ENCODE measurements at regions not wholly inside any gene's neighbourhood (a gene's known extent, or its start where the extent isn't known, plus 50 kb on each side); places are given as distances from the start of the nearest gene placed in this dataset.

DNA sequence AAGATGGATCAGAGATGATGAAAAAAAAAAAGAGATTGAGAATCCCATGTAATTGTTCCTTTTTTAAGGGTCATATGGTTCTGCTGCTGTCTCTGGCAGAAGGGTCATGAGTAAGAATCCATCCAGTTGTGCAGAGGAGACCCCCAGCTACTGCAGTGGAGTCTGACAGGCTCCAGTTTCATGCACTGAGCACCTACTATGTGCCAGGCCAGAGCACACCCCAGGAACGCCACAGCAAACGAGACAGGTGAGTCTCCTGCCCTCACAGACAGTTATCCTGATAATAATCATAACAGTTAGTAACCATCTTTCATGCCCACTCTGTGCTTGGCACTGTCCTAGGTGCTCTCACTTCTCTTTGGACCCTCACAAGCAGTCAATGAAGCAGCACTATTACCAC is 420.0 kb downstream of the MATN1 start:
- Histone ChIP-seq H3K36me3 (ENCODE audit: insufficient read depth) (no peaks in the 10 kb centered on the region), H3K4me2 (no peak overlapping the region), H3K27ac (no peak overlapping the region), H4K20me1 (ENCODE audit: insufficient read depth) (no peaks in the 10 kb centered on the region), H3K27me3 (ENCODE audit: insufficient read depth, low read depth) (no peaks in the 10 kb centered on the region), H3K79me2 (ENCODE audit: insufficient read depth, low read depth) (no peaks in the 10 kb centered on the region), H3K4me3 (IDR thresholded peaks at IDR 0.05; ENCODE audit: insufficient read depth, low read depth, low read length) (no peak overlapping the region), H2AFZ (ENCODE audit: low read depth) (no peak overlapping the region), H3K9ac (no peak overlapping the region), H3K4me1 (ENCODE audit: low read depth, poor library complexity, severe bottlenecking) (no peaks in the 10 kb centered on the region)
- TF ChIP-seq, protein P1, sequence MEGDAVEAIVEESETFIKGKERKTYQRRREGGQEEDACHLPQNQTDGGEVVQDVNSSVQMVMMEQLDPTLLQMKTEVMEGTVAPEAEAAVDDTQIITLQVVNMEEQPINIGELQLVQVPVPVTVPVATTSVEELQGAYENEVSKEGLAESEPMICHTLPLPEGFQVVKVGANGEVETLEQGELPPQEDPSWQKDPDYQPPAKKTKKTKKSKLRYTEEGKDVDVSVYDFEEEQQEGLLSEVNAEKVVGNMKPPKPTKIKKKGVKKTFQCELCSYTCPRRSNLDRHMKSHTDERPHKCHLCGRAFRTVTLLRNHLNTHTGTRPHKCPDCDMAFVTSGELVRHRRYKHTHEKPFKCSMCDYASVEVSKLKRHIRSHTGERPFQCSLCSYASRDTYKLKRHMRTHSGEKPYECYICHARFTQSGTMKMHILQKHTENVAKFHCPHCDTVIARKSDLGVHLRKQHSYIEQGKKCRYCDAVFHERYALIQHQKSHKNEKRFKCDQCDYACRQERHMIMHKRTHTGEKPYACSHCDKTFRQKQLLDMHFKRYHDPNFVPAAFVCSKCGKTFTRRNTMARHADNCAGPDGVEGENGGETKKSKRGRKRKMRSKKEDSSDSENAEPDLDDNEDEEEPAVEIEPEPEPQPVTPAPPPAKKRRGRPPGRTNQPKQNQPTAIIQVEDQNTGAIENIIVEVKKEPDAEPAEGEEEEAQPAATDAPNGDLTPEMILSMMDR (conservative IDR thresholded peaks at IDR 0.05; ENCODE audit: low read depth, low read length), result no peak

DNA sequence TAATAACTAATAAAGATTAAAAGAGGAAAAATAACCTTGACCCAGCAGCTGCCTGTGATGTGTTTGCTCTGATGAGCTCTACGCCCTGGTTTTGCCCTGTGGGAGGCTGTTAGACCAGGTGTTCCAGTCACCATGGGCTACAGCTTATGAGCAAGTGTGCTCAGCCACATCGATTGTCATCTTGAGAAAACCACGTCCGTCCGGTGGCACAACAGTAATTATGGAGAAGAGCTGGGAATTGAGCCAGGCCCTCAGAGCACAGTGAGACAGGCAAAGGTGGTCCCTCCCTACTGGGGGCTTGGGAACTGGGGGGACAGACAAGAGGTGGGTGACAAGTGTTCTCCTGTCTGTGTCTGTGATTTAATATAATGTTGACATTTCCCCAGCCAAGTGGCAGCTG is 420.5 kb downstream of the MATN1 start:
- Histone ChIP-seq H2AFZ (ENCODE audit: low read depth) (no peak overlapping the region), H3K4me2 (no peak overlapping the region), H3K79me2 (ENCODE audit: insufficient read depth, low read depth) (no peaks in the 10 kb centered on the region), H3K9ac (no peak overlapping the region), H3K27ac (no peak overlapping the region), H3K36me3 (ENCODE audit: insufficient read depth) (no peaks in the 10 kb centered on the region), H4K20me1 (ENCODE audit: insufficient read depth) (no peaks in the 10 kb centered on the region), H3K4me1 (ENCODE audit: low read depth, poor library complexity, severe bottlenecking) (no peaks in the 10 kb centered on the region), H3K27me3 (ENCODE audit: insufficient read depth, low read depth) (no peaks in the 10 kb centered on the region), H3K4me3 (IDR thresholded peaks at IDR 0.05; ENCODE audit: insufficient read depth, low read depth, low read length) (no peak overlapping the region)
- TF ChIP-seq, protein P1 (conservative IDR thresholded peaks at IDR 0.05; ENCODE audit: low read depth, low read length), result no peak

DNA sequence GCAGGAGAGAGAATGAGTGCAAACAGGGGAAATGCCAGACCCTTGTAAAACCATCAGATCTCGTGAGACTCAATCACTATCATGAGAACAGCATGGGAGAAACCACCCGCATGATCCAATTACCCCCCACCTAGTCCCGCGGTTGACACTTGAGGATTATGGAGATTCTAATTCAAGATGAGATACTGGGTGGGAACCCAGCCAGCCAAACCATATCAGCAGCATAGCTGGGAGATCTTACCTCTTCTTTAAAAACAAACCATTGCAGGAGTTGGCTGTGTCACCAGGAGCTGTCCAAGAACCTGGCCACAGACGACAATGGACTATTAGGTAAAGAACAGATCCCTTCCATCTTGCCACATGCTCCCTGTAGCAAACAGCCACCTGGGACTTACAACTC is 422.7 kb downstream of the MATN1 start:
- Histone ChIP-seq H3K4me1 (ENCODE audit: low read depth, poor library complexity, severe bottlenecking) (no peaks in the 10 kb centered on the region), H4K20me1 (ENCODE audit: insufficient read depth) (no peaks in the 10 kb centered on the region), H3K27ac (no peak overlapping the region), H2AFZ (ENCODE audit: low read depth) (no peak overlapping the region), H3K36me3 (ENCODE audit: insufficient read depth) (no peaks in the 10 kb centered on the region), H3K4me3 (IDR thresholded peaks at IDR 0.05; ENCODE audit: insufficient read depth, low read depth, low read length) (no peak overlapping the region), H3K79me2 (ENCODE audit: insufficient read depth, low read depth) (no peaks in the 10 kb centered on the region), H3K27me3 (ENCODE audit: insufficient read depth, low read depth) (no peaks in the 10 kb centered on the region), H3K4me2 (no peak overlapping the region), H3K9ac (no peak overlapping the region)
- TF ChIP-seq, protein P1 (conservative IDR thresholded peaks at IDR 0.05; ENCODE audit: low read depth, low read length), result no peak

DNA sequence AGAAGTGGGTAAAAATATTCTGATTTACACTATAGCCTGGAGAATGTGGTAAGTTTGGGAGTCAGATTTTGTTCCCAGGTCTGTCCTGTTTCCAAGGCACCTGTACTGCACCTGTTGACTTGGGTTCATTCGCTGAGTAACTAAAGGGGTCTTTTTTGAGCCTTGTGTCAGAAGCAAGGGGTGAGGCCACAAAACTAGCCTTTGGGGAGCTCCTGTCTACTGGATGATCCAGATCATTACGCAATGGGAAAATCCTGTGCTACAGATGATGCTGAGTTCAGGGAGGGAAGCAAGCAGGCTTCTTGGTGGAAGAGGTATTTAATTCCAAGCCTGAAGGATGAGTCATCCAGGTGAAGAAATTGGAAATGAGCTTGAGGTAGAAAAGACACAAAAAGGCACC is 424.0 kb downstream of the MATN1 start:
- H2AFZ ChIP-seq (ENCODE audit: low read depth), result no peak overlapping the region
- TF ChIP-seq, protein P1 (conservative IDR thresholded peaks at IDR 0.05; ENCODE audit: low read depth, low read length), result no peak
- no peaks in the 10 kb centered on the region for H3K79me2 ChIP-seq (ENCODE audit: insufficient read depth, low read depth)
- no peaks in the 10 kb centered on the region for H3K4me1 ChIP-seq (ENCODE audit: low read depth, poor library complexity, severe bottlenecking)
- H3K9ac ChIP-seq, result no peak overlapping the region
- no peak overlapping the region for H3K27ac ChIP-seq
- H3K27me3 ChIP-seq (ENCODE audit: insufficient read depth, low read depth), result no peaks in the 10 kb centered on the region
- no peak overlapping the region for H3K4me2 ChIP-seq
- no peak overlapping the region for H3K4me3 ChIP-seq (IDR thresholded peaks at IDR 0.05; ENCODE audit: insufficient read depth, low read depth, low read length)
- no peaks in the 10 kb centered on the region for H4K20me1 ChIP-seq (ENCODE audit: insufficient read depth)
- no peaks in the 10 kb centered on the region for H3K36me3 ChIP-seq (ENCODE audit: insufficient read depth)

Measured in KMS-11 (cell line).